ENCODE measurements at regions not wholly inside any gene's neighbourhood (a gene's known extent, or its start where the extent isn't known, plus 50 kb on each side); places are given as distances from the start of the nearest gene placed in this dataset.

GRCh38 chr4:184313058-184313581 is 95.4 kb upstream of the ENPP6 start:
- no peaks in the 10 kb centered on the region; a peak in 1 of 4 replicates for H3K36me3 ChIP-seq (ENCODE audit: control insufficient read depth in 2 of 2, insufficient read depth in 2 of 2, low read length in 1 of 2)
- peaks cover 51% of the 10 kb centered on the region for H3K79me2 ChIP-seq (ENCODE audit: control insufficient read depth, insufficient read depth, low read length)
- SMC1A ChIA-PET (ENCODE audit: uncharacterized antibody, unreplicated experiment): interaction anchor here (0.9 to 17.6 kb wide), 13 partner anchors 14 to 223 kb away, joined by 3 to 325 read pairs (median 32); no protein-coding TSS in a partner anchor
- no peaks in the 10 kb centered on the region for H4K20me1 ChIP-seq (ENCODE audit: control insufficient read depth, insufficient read depth)
- no peaks in the 10 kb centered on the region for H3K27me3 ChIP-seq (replicated peaks in 1 of 2; ENCODE audit: control insufficient read depth in 2 of 2, insufficient read depth in 2 of 2, low read length in 1 of 2)
- intact Hi-C loops (cut with micrococcal nuclease; ENCODE audit: unreplicated experiment): loop anchor here (5.0 kb wide), 1 partner anchor 84 kb away; no protein-coding TSS in a partner anchor
- no peak overlapping the region for H2AFZ ChIP-seq (ENCODE audit: control insufficient read depth, low read depth, low read length)
- RAD21 ChIA-PET (ENCODE audit: unreplicated experiment): interaction anchor here (0.9 to 14.3 kb wide), 8 partner anchors 16 to 222 kb away, joined by 6 to 323 read pairs (median 103); no protein-coding TSS in a partner anchor
- POLR2A ChIA-PET: interaction anchor here (0.7 to 13.5 kb wide), 10 partner anchors 15 to 271 kb away, joined by 3 to 213 read pairs (median 40); no protein-coding TSS in a partner anchor
- DNase-seq (ENCODE audit: low read depth, low spot score) (no peak), ATAC-seq (0 out of 3 replicates have a peak, but pooled peaks have one; percentile 0), FAIRE-seq (no peak)
- CTCF ChIA-PET: interaction anchor here (1.2 to 10.6 kb wide), 10 partner anchors 16 to 224 kb away, joined by 3 to 105 read pairs (median 17); no protein-coding TSS in a partner anchor
- H3K4me1 ChIP-seq (ENCODE audit: control insufficient read depth, insufficient read depth, low read length): peaks cover 62% of the 10 kb centered on the region
- H3K4me2 ChIP-seq (ENCODE audit: control insufficient read depth, insufficient read depth): peak overlapping the region; percentile 83
- H3K9me3 ChIP-seq (replicated peaks; ENCODE audit: control insufficient read depth, insufficient read depth, low read length): no peaks in the 10 kb centered on the region
- H3K9ac ChIP-seq (ENCODE audit: control insufficient read depth, insufficient read depth, low read length): peak overlapping the region; percentile 92
- BruUV-seq (replicated peaks): no TSS peak
- WGBS (ENCODE audit: insufficient coverage, insufficient replicate concordance, low lambda C conversion rate, missing lambda C conversion rate): 38% methylated on average over 4 of the region's 4 CpGs
- in situ Hi-C loops (cut with MboI): no loop called here
- peak overlapping the region; percentile 75 for H3K4me3 ChIP-seq
- peak overlapping the region; percentile 94 for H3K27ac ChIP-seq (ENCODE audit: control insufficient read depth, insufficient read depth)
- TF ChIP-seq BACH1 (IDR thresholded peaks at IDR 0.05; ENCODE audit: borderline replicate concordance): 0 out of 2 replicates have a peak, but pooled peaks have one; percentile 32
- TF ChIP-seq IKZF2 (IDR thresholded peaks at IDR 0.05): no peak
- TF ChIP-seq HDAC6 (IDR thresholded peaks at IDR 0.05; ENCODE audit: unreplicated experiment): peak; percentile 22
- TF ChIP-seq KLF5 (IDR thresholded peaks at IDR 0.05; ENCODE audit: partially characterized antibody): no peak
- TF ChIP-seq ZNF592 (IDR thresholded peaks at IDR 0.05): no peak
- 0 out of 2 replicates have a peak, but pooled peaks have one; percentile 38 for TF ChIP-seq ZBED1 (IDR thresholded peaks at IDR 0.05; ENCODE audit: borderline replicate concordance)
- TF ChIP-seq TARDBP (IDR thresholded peaks at IDR 0.05; ENCODE audit: borderline replicate concordance): no peak
- no peak for TF ChIP-seq ZNF274 (IDR thresholded peaks at IDR 0.05; ENCODE audit: insufficient read depth, insufficient read length)
- no peak for TF ChIP-seq ATF2 (IDR thresholded peaks at IDR 0.05; ENCODE audit: low read length)
- TF ChIP-seq SUZ12 (IDR thresholded peaks at IDR 0.05; ENCODE audit: unreplicated experiment): no peak
- TF ChIP-seq ZNF217 (IDR thresholded peaks at IDR 0.05): no peak
- TF ChIP-seq NR2C1 (IDR thresholded peaks at IDR 0.05): no peak
- no peak for TF ChIP-seq PBX3 (IDR thresholded peaks at IDR 0.05; ENCODE audit: insufficient replicate concordance, low read depth, low read length)
- no peak for TF ChIP-seq MAX (IDR thresholded peaks at IDR 0.05; ENCODE audit: low read depth, low read length)
- TF ChIP-seq EGR1 (IDR thresholded peaks at IDR 0.05; ENCODE audit: borderline replicate concordance in 1 of 2, low read depth in 2 of 2, low read length in 2 of 2): no peak
- no peak for TF ChIP-seq CREM (IDR thresholded peaks at IDR 0.05; ENCODE audit: low read depth)
- no peak for TF ChIP-seq CBX5 (IDR thresholded peaks at IDR 0.05; ENCODE audit: low read depth)
- no peak for TF ChIP-seq CREB1 (IDR thresholded peaks at IDR 0.05; ENCODE audit: low read depth)
